IMR-90 (cell line): ENCODE measurements at regions not wholly inside any gene's neighbourhood (a gene's known extent, or its start where the extent isn't known, plus 50 kb on each side); places are given as distances from the start of the nearest gene placed in this dataset.

Experiments
- ATAC-seq: fragments of 200-7000 bp; cut with Tn5 transposase; 2 replicates; pipeline ENCODE4 v1.9.1; 2020; ENCODE audit warnings: low read depth, mild to moderate bottlenecking, moderate library complexity
- BruUV-seq: library from RNA; stranded (reverse); fragments of 400-500 nt; replicated peaks from 2 replicates; lab custom pipeline; 2021; lab: Mats Ljungman, UMichigan
- CTCF ChIA-PET: fragments of 300-600 bp; formaldehyde crosslinking; extraction: SDS; loops from one replicate; lab custom pipeline; 2021; ENCODE audit warnings: antibody characterized with exemption; lab: Yijun Ruan, JAX
- POLR2A ChIA-PET: fragments of 300-600 bp; sonication (Branson Sonifier 250); formaldehyde crosslinking; loops from one replicate; lab custom pipeline; 2022; ENCODE audit warnings: antibody characterized with exemption; ENCODE audit not compliant: unreplicated experiment; lab: Charles Lee
- DNase-seq: peaks from one replicate; pipeline ENCODE4 v3.0.0; 2013
- H2AFZ ChIP-seq: replicated peaks from 2 replicates; pipeline ENCODE3; 2013; ENCODE audit warnings: low read length, mild to moderate bottlenecking; ENCODE audit not compliant: poor library complexity
- H2AK5ac ChIP-seq: 2 replicates; pipeline ENCODE4 v1.6.1; 2013; ENCODE audit warnings: low read depth, low read length, inconsistent platforms
- H2AK9ac ChIP-seq: replicated peaks from 2 replicates; pipeline ENCODE3; 2013; ENCODE audit warnings: mild to moderate bottlenecking, low read depth, low read length, moderate library complexity; ENCODE audit not compliant: poor library complexity
- H2BK120ac ChIP-seq: 2 replicates; pipeline ENCODE4 v1.6.1; 2013; ENCODE audit warnings: low read depth, low read length, inconsistent platforms
- H2BK15ac ChIP-seq: 3 replicates; pipeline ENCODE4 v1.6.1; 2013; ENCODE audit warnings: low read depth, low read length, inconsistent platforms
- H2BK20ac ChIP-seq: 2 replicates; pipeline ENCODE4 v1.6.1; 2013; ENCODE audit warnings: low read depth, mild to moderate bottlenecking, inconsistent platforms, low read length, moderate library complexity
- H2BK5ac ChIP-seq: 2 replicates; pipeline ENCODE4 v1.6.1; 2013; ENCODE audit warnings: mild to moderate bottlenecking, low read depth, low read length, inconsistent platforms; ENCODE audit not compliant: poor library complexity, severe bottlenecking
- H3K14ac ChIP-seq: replicated peaks from 2 replicates; pipeline ENCODE4 v1.6.1; 2013; ENCODE audit warnings: low read depth, low read length, inconsistent platforms
- H3K18ac ChIP-seq: 2 replicates; pipeline ENCODE4 v1.6.1; 2013; ENCODE audit warnings: low read depth, low read length, control low read depth
- H3K23ac ChIP-seq: 2 replicates; pipeline ENCODE4 v1.6.1; 2013; ENCODE audit warnings: low read depth, low read length, inconsistent platforms
- H3K27ac ChIP-seq: 2 replicates; pipeline ENCODE4 v1.5.1; 2013; ENCODE audit warnings: mild to moderate bottlenecking, control low read depth, low read length; ENCODE audit not compliant: insufficient read depth
- H3K27me3 ChIP-seq: 2 replicates; pipeline ENCODE4 v1.6.1; 2013; ENCODE audit warnings: low read length; ENCODE audit not compliant: control insufficient read depth, insufficient read depth
- H3K36me3 ChIP-seq: 2 replicates; pipeline ENCODE4 v1.6.1; 2013; ENCODE audit warnings: low read length, mixed read lengths; ENCODE audit not compliant: control insufficient read depth, insufficient read depth
- H3K4ac ChIP-seq: 2 replicates; pipeline ENCODE4 v1.6.1; 2013; ENCODE audit warnings: low read depth, low read length, inconsistent platforms
- H3K4me1 ChIP-seq: 2 replicates; pipeline ENCODE4 v1.6.1; 2013; ENCODE audit warnings: low read length, mixed read lengths; ENCODE audit not compliant: control insufficient read depth, insufficient read depth
- H3K4me2 ChIP-seq: 2 replicates; pipeline ENCODE4 v1.6.1; 2013; ENCODE audit warnings: low read depth, mild to moderate bottlenecking, control low read depth, low read length, moderate library complexity
- H3K4me3 ChIP-seq: 2 replicates; pipeline ENCODE4 v1.5.1; 2013; ENCODE audit warnings: low read depth, mild to moderate bottlenecking, control low read depth, low read length, moderate library complexity; ENCODE audit not compliant: insufficient read depth
- H3K56ac ChIP-seq: 2 replicates; pipeline ENCODE4 v1.6.1; 2013; ENCODE audit warnings: low read length, inconsistent platforms; ENCODE audit not compliant: insufficient read depth; ENCODE audit errors: extremely low read depth
- H3K79me1 ChIP-seq, 2 experiments: 2 replicates each; pipeline ENCODE4 v1.6.1; 2013; ENCODE audit warnings: low read length in 2 of 2, inconsistent platforms in 1 of 2, low read depth in 1 of 2
- H3K9ac ChIP-seq: 2 replicates; pipeline ENCODE4 v1.6.1; 2013; ENCODE audit warnings: low read depth, low read length, control low read depth
- H3K9me1 ChIP-seq: 2 replicates; pipeline ENCODE4 v1.6.1; 2013; ENCODE audit warnings: low read length, inconsistent platforms; ENCODE audit not compliant: insufficient read depth
- H3K9me3 ChIP-seq: 2 replicates; pipeline ENCODE4 v1.6.1; 2013; ENCODE audit warnings: low read length; ENCODE audit not compliant: control insufficient read depth, insufficient read depth
- H4K20me1 ChIP-seq: 2 replicates; pipeline ENCODE4 v1.6.1; 2013; ENCODE audit warnings: low read length, inconsistent platforms; ENCODE audit not compliant: insufficient read depth
- H4K5ac ChIP-seq: 2 replicates; pipeline ENCODE4 v1.6.1; 2013; ENCODE audit warnings: mild to moderate bottlenecking, low read depth, low read length, control low read depth
- H4K8ac ChIP-seq, 2 experiments: 2 replicates each; pipeline ENCODE4 v1.6.1; 2013; ENCODE audit warnings: low read depth in 2 of 2, low read length in 2 of 2, control low read depth in 1 of 2, inconsistent platforms in 1 of 2
- H4K91ac ChIP-seq: 2 replicates; pipeline ENCODE4 v1.6.1; 2013; ENCODE audit warnings: low read depth, low read length, inconsistent platforms; ENCODE audit not compliant: insufficient read depth
- CEBPB ChIP-seq: IDR thresholded peaks from 2 replicates; pipeline ENCODE4 v1.6.1; 2012; ENCODE audit warnings: low read depth, low read length, improper control_type of control experiment
- CTCF ChIP-seq: conservative IDR thresholded peaks from 2 replicates; pipeline ENCODE4 v1.5.1; 2012; ENCODE audit warnings: mild to moderate bottlenecking, low read depth, low read length, improper control_type of control experiment
- MAFK ChIP-seq: IDR thresholded peaks from 2 replicates; pipeline ENCODE4 v1.6.1; 2012; ENCODE audit warnings: low read depth, low read length, improper control_type of control experiment
- MAZ ChIP-seq: IDR thresholded peaks from 2 replicates; pipeline ENCODE4 v1.6.1; 2012; ENCODE audit warnings: low read depth, mild to moderate bottlenecking, low read length, improper control_type of control experiment, moderate library complexity, borderline replicate concordance
- RFX5 ChIP-seq: IDR thresholded peaks from 2 replicates; pipeline ENCODE4 v1.8.0; 2012; ENCODE audit warnings: low read depth, mild to moderate bottlenecking, low read length, moderate library complexity
- USF2 ChIP-seq: fragments of 150-350 bp; IDR thresholded peaks from 2 replicates; pipeline ENCODE4 v1.6.1; 2017; ENCODE audit warnings: mild to moderate bottlenecking, antibody characterized with exemption, low read length, low read depth
- WGBS, 2 experiments: methylation state at CpG; one replicate each; pipeline versions ENCODE4 v1.1.5 to v1.1.7; 2013; ENCODE audit warnings: missing lambda C conversion rate in 2 of 2; ENCODE audit not compliant: insufficient read length in 1 of 2; ENCODE audit errors: extremely low coverage in 2 of 2; 5-methylcytosine and 5-hydroxymethylcytosine counted together
- dilution Hi-C: fragments of 300-500 bp; cut with HindIII; formaldehyde crosslinking; loops from one replicate; pipeline ENCODE4 v1.14.3; 2018; ENCODE audit warnings: low sequenced_read_pairs; ENCODE audit not compliant: unreplicated experiment
- in situ Hi-C: fragments of 300-500 bp; cut with MboI; formaldehyde crosslinking; loops from 3 replicates; pipeline ENCODE4 v1.14.3; 2019; ENCODE audit warnings: low sequenced_read_pairs, inconsistent platforms, mixed read lengths
- intact Hi-C: fragments of 100-400 bp; cut with micrococcal nuclease; formaldehyde crosslinking; loops from 2 replicates; pipeline ENCODE4 v1.10.0; 2022

- dilution Hi-C loops = no loop called here
- Histone ChIP-seq H3K4me2 (no peak overlapping the region), H3K23ac (no peak overlapping the region), H3K9me3 (peaks cover 6% of the 10 kb centered on the region; the same call in 1 of the 2 replicates), H2AK5ac (no peak overlapping the region), H3K36me3 (no peaks in the 10 kb centered on the region), H4K5ac (no peak overlapping the region), H4K8ac (no peak overlapping the region), H3K9ac (no peak overlapping the region), H2BK15ac (no peak overlapping the region), H2AFZ (no peak overlapping the region), H3K14ac (no peak overlapping the region), H3K56ac (no peak overlapping the region), H3K27ac (no peak overlapping the region), H2BK120ac (no peak overlapping the region), H3K18ac (no peak overlapping the region), H3K9me1 (peaks cover 5% of the 10 kb centered on the region; the same call in 1 of the 2 replicates), H3K4ac (no peak overlapping the region), H3K79me1 (no peaks in the 10 kb centered on the region), H3K4me1 (peaks cover 4% of the 10 kb centered on the region), H2BK20ac (no peak overlapping the region), H4K20me1 (no peaks in the 10 kb centered on the region), H4K91ac (no peak overlapping the region), H2AK9ac (no peak overlapping the region), H2BK5ac (no peak overlapping the region), H3K4me3 (no peak overlapping the region), H3K27me3 (no peaks in the 10 kb centered on the region)
- in situ Hi-C loops = no loop called here
- CTCF ChIA-PET = no interaction called here
- no peak for TF ChIP-seq RFX5
- TF ChIP-seq CTCF = no peak
- no peak for TF ChIP-seq MAFK
- no peak for TF ChIP-seq MAZ
- no peak for TF ChIP-seq CEBPB
- no peak for TF ChIP-seq USF2
- no TSS peak for BruUV-seq
- intact Hi-C loops = no loop called here
- 88% methylated on average over 5 of the region's 22 CpGs; no CpG with 5 or more reads in 1 of the 2 experiments for WGBS, 2 experiments
- ATAC-seq (no peak), DNase-seq (no peak)
- POLR2A ChIA-PET = no interaction called here
Measured at GRCh38 chr10:43825984-43826383, 177.3 kb upstream of the ZNF32 start.
